Left renal cortex interstitium (tissue), 4 donors: ENCODE measurements at regions not wholly inside any gene's neighbourhood (a gene's known extent, or its start where the extent isn't known, plus 50 kb on each side); places are given as distances from the start of the nearest gene placed in this dataset.
"Not testable (repeated sequence)": the region's sequence is repeated elsewhere in the genome, so short reads cannot be mapped to it uniquely, and the experiment has no call there.

Experiments
- DNase-seq, 4 donors: peaks; one replicate each; pipeline ENCODE4 v3.0.0-alpha.2; 2013; ENCODE audit warnings: low read depth in 4 of 4, low spot score in 2 of 4, missing footprints in 1 of 4

DNA sequence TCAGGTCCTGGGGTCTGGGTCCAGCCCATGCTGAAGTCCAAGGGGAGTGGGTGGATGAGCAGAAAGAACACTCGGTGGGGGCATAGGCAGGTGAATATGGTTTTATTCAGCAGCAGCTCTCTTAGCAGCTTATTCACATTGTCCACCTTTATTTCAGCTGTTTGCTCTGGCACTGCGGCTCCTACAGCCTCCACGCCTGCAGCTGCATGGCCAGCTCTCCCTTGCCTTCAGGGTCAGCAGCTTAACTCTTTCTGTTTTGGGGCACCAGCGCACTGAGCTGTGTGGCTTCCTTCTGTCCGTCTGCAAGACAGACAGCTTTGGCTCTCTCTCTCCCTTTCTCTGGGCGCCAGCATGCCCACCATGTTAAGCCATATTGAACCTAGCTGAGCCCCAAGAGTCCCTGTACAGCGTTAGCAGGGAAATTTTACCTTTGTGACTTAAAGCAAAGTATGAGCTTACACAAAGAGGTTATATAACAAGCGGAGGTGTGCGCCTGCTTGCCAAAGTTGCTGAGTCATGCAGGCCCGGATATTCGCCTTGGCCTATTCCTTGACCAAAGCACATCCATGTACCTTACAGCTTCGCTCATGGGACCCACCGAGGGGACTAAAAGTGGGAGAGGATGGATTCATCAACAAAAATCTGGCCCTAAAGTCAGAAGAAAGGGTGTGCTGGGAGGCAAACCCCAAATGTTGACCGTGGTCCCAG, 170.1 kb upstream of the PFN2 start:
- DNase-seq: no peak

DNA sequence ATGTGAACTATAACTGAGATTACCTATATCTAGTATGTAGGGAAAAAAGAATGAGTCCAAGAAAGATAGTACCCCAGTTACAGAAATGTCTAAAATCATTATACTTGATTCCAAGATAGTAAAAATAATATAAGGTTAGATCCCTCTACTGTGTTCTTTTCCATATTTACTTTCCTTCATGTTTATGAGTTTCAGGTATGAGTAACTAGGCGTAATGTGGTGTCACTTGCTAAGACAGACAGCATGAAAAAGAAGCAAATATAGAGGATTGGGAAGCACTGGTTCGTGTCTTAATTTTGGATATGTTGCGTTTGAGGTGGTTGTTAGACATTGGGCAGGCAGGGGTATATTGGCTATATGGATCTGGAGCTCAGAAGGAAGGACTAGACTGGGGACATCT, 168.1 kb upstream of the PFN2 start:
- DNase-seq: no peak

DNA sequence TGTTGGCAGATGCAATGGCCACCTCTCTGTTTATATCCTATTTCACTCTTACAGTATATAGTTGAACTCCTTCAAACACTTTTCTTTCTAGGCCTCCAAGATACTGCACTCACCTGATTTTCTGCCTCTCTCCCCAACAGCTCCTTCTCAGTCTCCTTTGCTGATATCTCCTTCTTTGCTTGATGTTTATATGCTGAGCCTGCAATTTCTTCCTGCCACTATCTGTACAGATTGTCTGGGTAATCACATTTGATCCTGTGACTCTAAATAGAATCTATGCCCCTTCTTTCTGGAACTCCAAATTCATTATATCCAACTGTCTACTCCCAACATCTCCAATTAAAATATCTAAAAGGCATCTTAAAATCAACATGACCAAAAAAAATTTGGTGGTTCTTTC, 165.5 kb upstream of the PFN2 start:
- no peak for DNase-seq

DNA sequence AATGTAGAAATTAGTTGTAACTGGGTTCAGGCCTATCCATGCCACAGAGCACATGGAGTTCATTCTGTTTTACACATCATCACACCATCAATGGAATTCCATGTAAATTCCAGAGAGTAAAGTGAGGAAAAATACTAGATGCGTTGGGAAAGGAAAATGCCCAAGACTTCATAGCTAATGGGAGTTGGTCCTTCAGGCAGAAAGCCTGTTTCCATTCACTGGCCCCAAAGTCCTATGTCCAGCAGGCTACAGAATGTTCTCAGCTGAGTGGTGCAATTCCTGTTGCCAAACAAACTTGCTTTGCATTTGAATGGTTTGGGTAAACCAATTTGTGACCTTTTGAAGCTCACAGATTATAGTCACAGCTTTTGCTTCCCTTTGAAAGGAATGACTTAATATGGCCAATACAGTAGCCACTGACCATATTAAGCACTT, 164.6 kb upstream of the PFN2 start:
- DNase-seq: no peak

DNA sequence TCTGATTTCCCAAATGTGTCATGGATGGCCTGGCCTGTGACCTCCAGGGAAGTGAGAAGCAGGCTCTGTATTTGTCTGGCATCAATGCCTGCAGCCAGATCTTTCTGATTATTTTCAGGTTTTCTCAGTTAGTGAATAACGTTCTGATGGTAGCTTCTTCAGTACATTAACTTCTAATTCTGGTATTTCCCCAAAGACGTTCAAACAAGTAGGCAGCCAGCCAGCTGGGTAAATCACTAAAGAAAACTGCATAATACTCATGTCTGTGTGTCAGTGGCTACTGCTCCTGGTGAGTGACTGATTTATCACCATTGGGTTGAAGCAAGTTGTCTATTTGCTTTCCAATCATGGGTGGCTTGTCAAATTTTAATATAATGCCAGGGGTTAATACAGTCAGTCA, 162.6 kb upstream of the PFN2 start:
- DNase-seq: no peak

DNA sequence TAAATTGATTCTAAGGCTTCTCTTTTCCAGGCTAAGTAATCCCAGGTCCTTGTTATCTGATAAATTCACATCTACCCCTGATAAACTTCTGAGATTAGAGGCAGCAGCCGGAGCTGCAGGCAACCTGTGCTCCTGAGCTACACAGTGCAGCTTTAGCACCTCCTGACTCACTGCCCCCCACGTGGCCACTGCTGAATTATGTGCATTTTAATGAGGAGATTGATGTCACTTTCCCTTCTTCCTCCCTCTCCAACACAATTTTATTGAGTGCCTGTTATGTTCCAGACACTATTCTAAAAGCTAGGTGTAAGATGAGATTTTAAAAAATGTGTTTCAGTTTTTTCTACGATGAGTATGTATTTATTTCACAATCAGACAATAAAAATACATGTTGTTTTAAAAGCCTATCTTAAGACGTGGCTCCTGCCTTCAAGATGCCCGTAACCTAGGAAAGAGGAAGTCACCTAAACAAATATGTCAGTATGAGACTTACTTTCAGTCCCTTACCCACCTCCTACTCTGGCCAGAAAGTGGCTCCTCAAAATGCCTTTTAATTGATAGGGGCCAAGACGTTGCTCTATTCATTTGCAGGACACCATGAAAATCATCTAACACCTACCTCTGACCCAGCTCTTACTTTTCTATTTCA, 161.5 kb upstream of the PFN2 start:
- DNase-seq: no peak

DNA sequence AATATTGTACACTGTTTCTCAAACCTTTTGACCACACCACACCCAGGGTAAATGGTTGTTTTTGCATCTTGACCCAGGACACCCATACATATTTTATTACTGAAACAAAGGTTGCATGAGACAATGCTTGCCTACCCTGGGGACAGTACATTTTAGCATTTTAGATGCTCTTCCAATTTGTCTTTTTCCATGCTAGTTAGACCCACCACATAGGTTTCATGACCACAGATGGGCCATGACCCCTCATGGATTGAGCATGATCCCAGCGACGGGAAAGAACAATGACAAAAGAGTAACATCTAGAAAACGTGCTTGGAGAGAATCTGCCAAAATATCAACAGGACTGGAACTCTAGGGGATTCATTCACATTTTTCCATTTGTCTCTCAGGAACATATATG, 161.0 kb upstream of the PFN2 start:
- no peak for DNase-seq

DNA sequence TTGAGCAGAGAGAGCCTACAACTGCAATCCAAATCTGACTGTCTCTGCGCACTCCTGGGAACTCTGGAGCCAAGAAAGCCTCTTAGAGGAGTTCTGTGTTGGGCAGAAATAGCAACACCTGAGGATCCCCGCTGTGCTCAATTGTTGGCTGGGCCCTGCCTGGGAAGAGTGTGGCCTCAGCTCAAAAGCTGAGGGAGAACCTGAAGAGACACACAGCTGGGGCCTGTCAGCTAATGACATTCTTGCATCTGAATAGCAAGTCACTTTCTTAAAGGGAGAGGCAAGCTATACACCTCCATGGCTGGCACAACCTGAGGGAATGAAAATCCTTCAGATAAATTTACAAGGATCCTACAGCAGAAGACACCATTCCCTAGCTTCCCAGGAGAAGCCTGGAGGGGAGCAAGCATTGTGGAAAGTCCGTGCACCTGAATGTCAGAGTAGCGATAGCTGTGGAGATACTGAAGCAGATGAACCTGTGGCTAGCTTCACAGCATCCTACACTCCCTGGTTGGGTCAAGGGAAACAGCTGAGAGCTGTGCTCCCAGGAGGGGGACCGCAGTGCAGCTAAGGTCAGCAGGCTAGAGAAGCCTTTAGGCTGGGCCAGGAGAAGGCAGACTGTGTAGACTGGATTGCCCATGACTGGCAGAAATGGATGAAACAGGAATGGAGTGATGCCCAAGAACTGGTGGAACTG, 159.9 kb upstream of the PFN2 start:
- DNase-seq: no peak

DNA sequence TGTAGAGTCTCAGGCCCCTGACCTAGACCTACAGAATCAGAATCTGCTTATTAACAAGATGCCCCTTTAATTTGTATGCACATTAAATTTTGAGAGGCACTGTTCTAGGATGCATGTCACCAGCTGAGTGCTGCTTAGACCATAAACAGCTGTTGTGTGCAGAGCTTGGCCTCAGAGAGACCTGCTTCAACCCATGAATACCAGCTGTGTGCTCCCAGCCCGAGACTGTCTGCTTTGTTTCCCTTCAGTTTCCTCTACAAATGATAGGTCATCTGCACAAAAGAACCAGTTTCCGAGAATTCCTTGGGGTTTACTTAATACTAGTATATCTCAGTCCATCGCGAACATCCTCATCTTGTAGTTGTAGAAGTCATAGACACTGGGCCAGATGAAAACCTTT, 158.5 kb upstream of the PFN2 start:
- no peak for DNase-seq

DNA sequence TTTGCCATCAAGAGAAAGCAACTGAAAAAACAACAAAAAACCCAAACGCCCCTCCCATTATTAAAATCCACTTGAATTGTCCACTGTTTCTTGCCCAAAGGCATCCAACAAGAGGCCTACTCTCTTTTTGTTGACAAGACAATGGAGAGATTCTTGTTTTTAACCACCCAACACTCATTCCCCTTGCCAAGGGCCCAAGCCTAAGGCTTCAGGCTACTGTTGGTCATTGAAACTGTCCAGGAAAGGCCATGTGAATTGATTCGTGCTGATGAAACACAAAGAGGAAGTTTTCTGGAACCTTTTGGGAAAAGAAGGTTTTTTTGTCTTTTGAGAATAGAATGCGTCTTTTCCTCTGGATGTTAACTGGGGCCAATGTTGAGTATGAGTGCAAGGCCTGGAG, 157.4 kb upstream of the PFN2 start:
- no peak for DNase-seq

DNA sequence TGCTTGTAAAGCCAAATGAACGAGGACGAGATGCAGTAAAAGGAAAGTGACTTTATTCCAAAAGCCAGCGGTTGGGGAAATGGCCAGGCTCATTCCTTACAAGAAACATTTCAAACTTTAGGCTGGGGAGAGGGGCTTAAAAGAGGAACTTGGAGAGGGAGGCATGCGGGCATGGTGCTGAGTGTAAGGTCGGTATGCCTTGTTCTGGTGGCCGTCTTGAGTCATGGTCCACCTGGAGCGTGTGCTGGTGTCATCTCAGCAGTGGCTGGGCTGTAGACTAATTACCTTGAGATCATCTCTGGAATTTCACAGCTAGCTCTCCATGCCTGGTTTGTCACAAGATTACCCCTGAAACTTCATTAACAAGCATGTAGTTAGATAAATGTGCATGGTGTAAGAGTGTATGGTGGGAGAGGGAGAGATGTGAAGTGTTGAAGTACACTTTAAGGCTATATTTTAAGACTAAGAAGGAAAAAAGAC, 156.4 kb upstream of the PFN2 start:
- DNase-seq: no peak

DNA sequence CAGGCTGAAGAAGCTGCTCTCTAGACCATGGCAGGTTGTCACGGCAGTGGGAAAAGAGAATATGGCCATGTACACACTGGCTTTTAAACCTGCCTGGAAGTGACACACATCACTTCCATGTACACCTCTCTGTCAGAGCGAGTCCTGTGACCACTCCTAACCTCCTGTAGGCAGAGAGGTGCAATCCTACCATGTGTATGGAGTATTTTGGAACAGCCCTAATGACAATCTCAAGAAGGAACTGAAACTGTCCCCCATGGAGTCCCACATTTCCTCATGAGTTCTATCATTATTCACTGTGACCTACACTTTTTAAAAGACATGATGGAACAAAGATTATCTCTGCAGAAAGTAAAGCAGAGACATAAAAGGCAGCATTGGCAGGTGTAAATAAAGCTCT, 153.4 kb upstream of the PFN2 start:
- no peak for DNase-seq

DNA sequence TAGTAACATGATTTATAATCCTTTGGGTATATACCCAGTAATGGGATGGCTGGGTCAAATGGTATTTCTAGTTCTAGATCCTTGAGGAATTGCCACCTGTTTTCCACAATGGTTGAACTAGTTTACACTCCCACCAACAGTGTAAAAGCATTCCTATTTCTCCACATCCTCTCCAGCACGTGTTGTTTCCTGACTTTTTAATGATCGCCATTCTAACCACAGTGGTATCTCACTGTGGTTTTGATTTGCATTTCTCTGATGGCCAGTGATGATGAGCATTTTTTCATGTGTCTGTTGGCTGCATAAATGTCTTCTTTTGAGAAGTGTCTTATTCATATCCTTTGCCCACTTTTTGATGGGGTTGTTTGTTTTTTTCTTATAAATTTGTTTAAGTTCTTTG, 152.6 kb upstream of the PFN2 start:
- DNase-seq: not testable (repeated sequence)

DNA sequence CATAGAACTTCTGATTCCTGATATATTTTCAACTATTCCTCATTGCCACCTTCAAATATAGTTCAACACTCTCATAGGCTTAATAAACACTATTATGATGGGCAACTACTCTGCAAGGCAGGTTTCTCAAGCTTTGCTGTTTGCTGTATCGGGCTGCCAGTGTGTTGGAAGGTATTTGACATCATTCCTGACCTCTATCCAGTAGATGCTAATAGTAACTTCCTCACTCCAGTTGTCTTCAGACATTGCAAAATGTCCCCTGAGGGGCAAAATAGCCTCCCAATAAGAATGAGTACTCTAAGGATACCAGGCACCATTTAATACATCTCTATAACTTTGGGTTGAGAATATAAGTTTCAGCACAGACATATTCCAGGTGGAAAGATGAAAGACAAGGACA, 147.5 kb upstream of the PFN2 start:
- no peak for DNase-seq

DNA sequence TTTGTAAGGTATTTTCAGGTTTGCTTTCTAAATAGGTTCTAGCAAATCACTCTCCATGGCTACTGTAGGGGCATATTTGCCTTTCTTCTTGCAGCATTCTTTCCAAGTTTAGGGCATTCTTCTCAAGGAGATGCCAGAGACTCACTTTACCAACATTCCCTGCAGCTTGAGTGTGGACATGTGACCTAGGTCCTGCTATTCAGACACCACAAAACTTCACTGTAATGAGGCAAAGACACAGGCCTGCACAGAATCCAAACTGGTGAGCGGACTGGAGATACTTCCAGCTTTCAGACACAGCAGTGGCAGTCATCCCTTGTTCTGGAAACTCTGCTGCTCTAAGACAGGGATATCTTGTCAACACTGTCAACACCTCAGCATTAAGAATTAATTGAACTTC, 146.4 kb upstream of the PFN2 start:
- no peak for DNase-seq

DNA sequence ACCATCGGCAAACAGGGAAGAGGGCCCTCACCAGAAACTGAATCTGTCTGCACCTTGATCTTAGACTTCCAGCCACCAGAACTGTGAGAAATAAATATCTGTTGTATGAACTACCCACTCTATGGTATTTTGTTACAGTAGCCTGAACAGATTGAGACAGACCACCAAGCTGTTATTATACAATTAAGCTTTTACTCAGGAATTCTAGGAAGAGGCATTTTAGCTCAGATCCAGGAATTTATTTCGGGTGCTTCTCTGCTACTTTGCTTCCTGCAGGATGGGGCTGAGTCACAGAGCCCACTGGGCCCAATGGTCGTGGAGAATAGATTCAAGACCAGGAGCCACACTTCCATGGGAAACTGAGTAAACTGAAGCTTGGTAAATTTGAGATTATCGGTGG, 145.5 kb upstream of the PFN2 start:
- DNase-seq: no peak

DNA sequence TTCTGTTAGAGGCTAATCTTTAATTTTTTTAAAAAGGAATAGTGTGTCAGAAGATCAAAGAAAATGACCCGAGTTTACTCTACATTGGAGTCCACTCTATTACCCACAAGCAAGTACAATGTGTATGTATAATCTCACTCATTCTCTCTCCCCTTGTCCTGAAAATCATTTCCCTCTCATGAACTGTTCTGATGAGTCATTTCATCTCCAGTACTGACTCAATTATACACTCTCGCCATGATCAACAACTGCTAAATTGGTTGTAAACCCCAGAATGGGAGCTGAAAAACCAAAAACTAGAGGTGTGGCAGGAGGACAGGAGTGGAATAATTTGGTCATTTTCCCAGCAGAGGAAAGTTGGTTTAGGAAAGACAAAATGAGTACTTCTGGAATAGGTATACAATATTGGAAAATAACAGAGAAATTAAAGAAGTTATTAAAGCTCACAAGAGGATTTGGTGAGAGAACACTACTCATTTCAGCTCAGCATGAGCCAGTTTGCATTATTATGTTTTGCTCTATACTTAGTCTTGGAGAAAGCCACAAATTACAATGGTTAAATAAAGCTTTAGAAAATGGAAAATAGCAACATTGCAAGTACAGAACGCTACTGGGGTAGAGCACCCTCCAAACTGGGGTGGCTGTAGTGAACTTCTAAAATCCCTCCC, 144.3 kb upstream of the PFN2 start:
- DNase-seq: no peak

DNA sequence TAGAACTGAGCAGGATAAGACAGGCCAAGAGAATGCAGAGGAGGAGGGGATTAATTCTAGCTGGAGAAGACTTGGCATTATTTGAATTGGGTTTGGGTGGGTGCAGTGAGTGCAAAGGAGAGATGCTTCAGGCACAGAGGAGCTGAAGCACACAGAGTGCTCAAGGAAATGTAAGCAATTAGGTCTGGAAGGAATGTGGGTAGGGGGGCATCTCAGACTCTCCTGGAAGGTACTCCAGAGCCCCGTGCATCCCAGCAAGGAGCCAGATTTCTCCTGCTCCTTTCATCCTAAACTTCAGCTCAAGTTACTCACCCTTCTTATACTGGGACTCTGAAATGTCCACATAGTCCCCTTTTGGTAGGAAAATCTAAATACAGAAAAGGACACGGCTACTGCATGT, 143.6 kb upstream of the PFN2 start:
- DNase-seq: no peak

DNA sequence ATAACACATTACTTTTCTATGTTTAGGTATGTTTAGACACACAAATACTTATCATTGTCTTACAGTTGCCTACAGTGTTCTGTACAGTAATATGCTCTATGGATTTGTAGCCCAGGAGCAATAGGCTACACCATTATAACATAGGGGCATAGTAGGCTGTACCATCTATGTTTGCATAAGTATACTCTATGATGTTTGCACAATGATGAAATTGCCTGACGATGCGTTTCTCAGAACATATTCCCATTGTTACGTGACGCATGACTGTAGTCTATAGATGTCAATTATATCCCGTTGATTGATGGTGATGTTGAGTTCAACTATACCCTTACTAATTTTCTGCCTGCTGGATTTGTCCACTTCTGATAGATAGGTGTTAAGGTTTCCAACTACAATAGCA, 139.4 kb upstream of the PFN2 start:
- DNase-seq: no peak

DNA sequence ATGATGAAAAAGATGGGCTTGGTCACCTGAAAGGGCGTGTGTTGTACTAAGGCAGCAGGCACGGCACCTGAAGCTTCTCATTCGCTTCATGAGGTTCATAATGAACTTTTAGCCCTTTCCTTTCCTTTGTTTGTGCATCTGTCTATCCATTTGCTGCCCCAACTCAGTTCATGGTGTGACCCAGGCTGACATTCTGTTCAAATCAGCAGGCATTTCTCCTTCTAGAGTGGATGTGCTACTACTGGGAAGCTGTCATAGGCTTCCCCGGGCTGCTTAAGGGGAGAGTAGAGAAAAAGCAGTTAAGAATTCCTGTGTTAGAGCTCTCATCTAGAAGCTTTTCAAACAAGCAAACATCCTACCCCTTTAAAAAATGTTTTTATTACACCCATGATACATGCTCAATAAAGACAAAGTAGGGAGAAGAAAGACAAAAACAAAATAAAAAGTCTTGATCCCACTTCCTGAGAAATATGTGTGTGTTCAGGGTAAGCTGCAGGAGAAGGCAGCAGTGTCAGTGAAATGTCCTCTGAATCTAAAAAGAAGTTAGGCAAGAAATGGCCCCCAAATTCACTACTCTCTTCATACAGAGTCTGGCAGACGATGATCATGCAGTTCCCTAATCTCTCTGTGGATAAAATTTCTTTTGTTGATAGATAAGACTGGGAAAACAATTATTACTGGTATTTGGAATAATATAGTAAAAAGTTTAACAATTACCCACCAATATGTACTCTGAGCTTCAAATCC, 136.9 kb upstream of the PFN2 start:
- DNase-seq: no peak
